CD4-positive, alpha-beta T cell (primary cell): ENCODE measurements at regions not wholly inside any gene's neighbourhood (a gene's known extent, or its start where the extent isn't known, plus 50 kb on each side); places are given as distances from the start of the nearest gene placed in this dataset.
"Not testable (repeated sequence)": the region's sequence is repeated elsewhere in the genome, so short reads cannot be mapped to it uniquely, and the experiment has no call there.

Experiments used
- ATAC-seq: fragments of 200-7000 bp; cut with Tn5 transposase; one replicate; pipeline ENCODE4 v1.10.0; 2022; ENCODE audit warnings: mild to moderate bottlenecking; ENCODE audit not compliant: poor library complexity
- CTCF ChIA-PET: fragments of 350-600 bp; sonication (Branson Sonifier 250); formaldehyde crosslinking; loops from one replicate; lab custom pipeline; 2021; ENCODE audit warnings: antibody characterized with exemption, inconsistent platforms; lab: Charles Lee
- POLR2A ChIA-PET: fragments of 350-600 bp; sonication (Branson Sonifier 250); formaldehyde crosslinking; loops from one replicate; lab custom pipeline; 2021; ENCODE audit warnings: antibody characterized with exemption, inconsistent platforms; lab: Charles Lee
- DNase-seq, 14 experiments: peaks; one replicate each; pipeline ENCODE4 v3.0.0-alpha.2; 2013 to 2020; ENCODE audit warnings: mixed read lengths in 2 of 14
- H3K27ac ChIP-seq, 2 donors: one replicate each; pipeline versions ENCODE4 v1.5.1 to v1.7.0; 2013; ENCODE audit warnings: low read length in 2 of 2, low read depth in 1 of 2, mild to moderate bottlenecking in 1 of 2
- H3K27me3 ChIP-seq, 2 experiments: 1 replicate in 1 of 2; 2 replicates in 1 of 2; pipeline versions ENCODE4 v1.6.1 to v1.7.0; 2013; ENCODE audit warnings: low read length in 2 of 2, control low read depth in 1 of 2, mild to moderate bottlenecking in 1 of 2, moderate library complexity in 1 of 2; ENCODE audit not compliant: insufficient read depth in 2 of 2, control insufficient read depth in 1 of 2
- H3K36me3 ChIP-seq: one replicate; pipeline ENCODE4 v1.6.1; 2013; ENCODE audit warnings: low read length, control low read depth; ENCODE audit not compliant: insufficient read depth
- H3K4me1 ChIP-seq: one replicate; pipeline ENCODE4 v1.6.1; 2013; ENCODE audit warnings: low read length, control low read depth; ENCODE audit not compliant: insufficient read depth
- H3K4me3 ChIP-seq: one replicate; pipeline ENCODE4 v1.5.1; 2013; ENCODE audit warnings: mild to moderate bottlenecking, low read length, moderate library complexity
- H3K9me3 ChIP-seq, 2 experiments: 1 replicate in 1 of 2; 2 replicates in 1 of 2; pipeline versions ENCODE4 v1.6.1 to v1.7.0; 2013; ENCODE audit warnings: low read length in 2 of 2, mild to moderate bottlenecking in 2 of 2, control low read depth in 1 of 2, moderate library complexity in 1 of 2; ENCODE audit not compliant: control insufficient read depth in 1 of 2, insufficient read depth in 1 of 2
- H3K27ac Mint-ChIP-seq: one replicate; pipeline ENCODE4 v1.8.0; 2020; ENCODE audit warnings: mixed read lengths
- H3K27me3 Mint-ChIP-seq: one replicate; pipeline ENCODE4 v1.8.0; 2021; ENCODE audit warnings: mixed read lengths
- H3K36me3 Mint-ChIP-seq: one replicate; pipeline ENCODE4 v1.8.0; 2021; ENCODE audit warnings: low read depth, mixed read lengths
- H3K4me1 Mint-ChIP-seq: one replicate; pipeline ENCODE4 v1.8.0; 2021; ENCODE audit warnings: low read depth, mixed read lengths
- H3K4me3 Mint-ChIP-seq: one replicate; pipeline ENCODE4 v1.8.0; 2020; ENCODE audit warnings: mild to moderate bottlenecking, mixed read lengths
- H3K9me3 Mint-ChIP-seq: one replicate; pipeline ENCODE4 v1.8.0; 2020; ENCODE audit warnings: mixed read lengths
- intact Hi-C, 2 experiments: fragments of 100-400 bp; cut with DNase I in 1 of 2; cut with micrococcal nuclease in 1 of 2; formaldehyde crosslinking; loops; one replicate each; pipeline versions ENCODE4 v1.15.1 to v1.9.0; 2023 to 2025; cut with DNase I, micrococcal nuclease

DNA sequence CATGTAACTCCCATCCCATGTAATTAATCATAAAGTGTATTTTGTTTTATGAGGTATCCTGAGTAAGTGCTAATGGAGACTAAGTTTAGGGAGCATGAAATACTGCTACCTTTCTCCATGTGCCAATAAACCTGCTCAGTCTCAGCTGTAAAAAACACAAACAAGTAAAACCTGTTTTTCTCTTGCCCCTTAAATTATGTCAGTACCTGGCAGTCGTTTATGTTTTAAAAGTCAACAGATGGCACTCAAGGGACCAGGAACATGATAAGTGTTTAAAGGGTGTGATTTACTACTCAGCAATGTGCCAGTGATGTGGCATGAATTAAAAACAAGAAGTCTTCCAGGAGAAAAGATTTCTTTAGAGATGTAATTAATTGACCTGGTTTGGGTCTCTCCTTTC is 74.9 kb upstream of the FOLH1 start:
- H3K4me1 ChIP-seq, H3K27me3 Mint-ChIP-seq, intact Hi-C loops: not testable (repeated sequence)

GRCh38 chr11:49282125-49282524 is 73.7 kb upstream of the FOLH1 start:
- H3K9me3 Mint-ChIP-seq, H3K27ac Mint-ChIP-seq, CTCF ChIA-PET, ATAC-seq, H3K27me3 Mint-ChIP-seq, H3K27me3 ChIP-seq, POLR2A ChIA-PET, H3K4me1 ChIP-seq, H3K4me3 Mint-ChIP-seq, H3K9me3 ChIP-seq, H3K27ac ChIP-seq, H3K4me1 Mint-ChIP-seq, H3K4me3 ChIP-seq, H3K36me3 ChIP-seq, intact Hi-C loops, H3K36me3 Mint-ChIP-seq, DNase-seq: not testable (repeated sequence)

More for the DNA sequence above, 74.9 kb upstream of the FOLH1 start:
- H3K4me3 Mint-ChIP-seq, H3K36me3 ChIP-seq, H3K36me3 Mint-ChIP-seq, DNase-seq, H3K27ac Mint-ChIP-seq, H3K27ac ChIP-seq, POLR2A ChIA-PET, ATAC-seq, H3K9me3 Mint-ChIP-seq, CTCF ChIA-PET, H3K4me1 Mint-ChIP-seq, H3K27me3 ChIP-seq, H3K4me3 ChIP-seq, H3K9me3 ChIP-seq: not testable (repeated sequence)

DNA sequence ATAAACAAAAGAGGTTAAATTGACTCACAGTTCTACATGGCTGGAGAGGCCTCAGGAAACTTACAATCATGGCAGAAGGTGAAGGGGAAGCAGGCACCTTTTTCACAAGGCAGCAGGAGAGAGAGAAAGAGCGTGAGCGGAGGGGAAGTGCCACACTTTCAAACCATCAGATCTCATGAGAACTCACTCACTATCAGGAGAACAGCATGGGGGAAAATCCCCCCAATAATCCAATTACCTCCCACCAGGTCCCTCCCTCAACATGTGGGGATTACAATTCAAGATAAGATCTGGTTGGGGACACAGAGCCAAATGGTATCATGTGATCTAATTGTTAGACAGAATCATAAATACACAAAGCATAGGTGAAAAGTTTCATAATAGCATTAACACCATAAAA is 69.5 kb upstream of the FOLH1 start:
- H3K4me1 Mint-ChIP-seq, H3K36me3 ChIP-seq, CTCF ChIA-PET, ATAC-seq, H3K36me3 Mint-ChIP-seq, H3K4me3 ChIP-seq, H3K27ac ChIP-seq, H3K9me3 ChIP-seq, H3K27ac Mint-ChIP-seq, intact Hi-C loops, H3K27me3 Mint-ChIP-seq, DNase-seq, H3K4me1 ChIP-seq, H3K27me3 ChIP-seq, H3K4me3 Mint-ChIP-seq, H3K9me3 Mint-ChIP-seq, POLR2A ChIA-PET: not testable (repeated sequence)
